Vagina (tissue), 2 donors: ENCODE measurements at regions not wholly inside any gene's neighbourhood (a gene's known extent, or its start where the extent isn't known, plus 50 kb on each side); places are given as distances from the start of the nearest gene placed in this dataset.

Experiments used
- POLR2AphosphoS5 ChIP-seq, 2 donors: sonication (generic); formaldehyde crosslinking; IDR thresholded peaks; one replicate each; pipeline ENCODE4 v1.9.0; 2017; ENCODE audit warnings: antibody characterized with exemption in 2 of 2, mild to moderate bottlenecking in 2 of 2, low read depth in 1 of 2; ENCODE audit not compliant: insufficient read depth in 1 of 2
- TF ChIP-seq, protein P1 (sequence below), 3 experiments: fragments of 450-650 bp in 2 of 3; fragments of 200-600 bp in 1 of 3; sonication (generic) in 1 of 3; IDR thresholded peaks; one replicate each; pipeline ENCODE4 v1.5.1; 2017 to 2019; ENCODE audit warnings: antibody characterized with exemption in 3 of 3, mild to moderate bottlenecking in 2 of 3, moderate library complexity in 2 of 3

DNA sequence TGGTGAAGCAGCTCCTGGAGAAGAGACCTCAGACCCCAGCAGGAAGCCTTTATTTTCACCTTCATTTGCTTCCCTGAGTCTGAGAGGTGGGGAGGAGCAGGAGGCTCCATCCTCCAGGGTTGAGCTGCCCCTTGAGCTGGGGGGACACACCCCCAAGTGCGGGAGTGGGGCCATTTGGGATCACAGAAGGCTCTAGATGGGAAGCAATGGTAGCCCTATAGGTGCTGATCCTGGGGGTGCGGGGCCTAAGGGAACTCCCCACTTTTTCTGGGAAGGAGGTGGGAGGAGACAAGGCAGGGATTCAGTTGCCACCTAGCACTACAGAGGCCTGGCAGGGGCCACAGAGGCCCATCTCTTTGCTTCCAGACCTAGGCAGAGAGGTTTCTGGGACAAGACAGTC, 247.9 kb upstream of the CSF3R start:
- TF ChIP-seq, protein P1, sequence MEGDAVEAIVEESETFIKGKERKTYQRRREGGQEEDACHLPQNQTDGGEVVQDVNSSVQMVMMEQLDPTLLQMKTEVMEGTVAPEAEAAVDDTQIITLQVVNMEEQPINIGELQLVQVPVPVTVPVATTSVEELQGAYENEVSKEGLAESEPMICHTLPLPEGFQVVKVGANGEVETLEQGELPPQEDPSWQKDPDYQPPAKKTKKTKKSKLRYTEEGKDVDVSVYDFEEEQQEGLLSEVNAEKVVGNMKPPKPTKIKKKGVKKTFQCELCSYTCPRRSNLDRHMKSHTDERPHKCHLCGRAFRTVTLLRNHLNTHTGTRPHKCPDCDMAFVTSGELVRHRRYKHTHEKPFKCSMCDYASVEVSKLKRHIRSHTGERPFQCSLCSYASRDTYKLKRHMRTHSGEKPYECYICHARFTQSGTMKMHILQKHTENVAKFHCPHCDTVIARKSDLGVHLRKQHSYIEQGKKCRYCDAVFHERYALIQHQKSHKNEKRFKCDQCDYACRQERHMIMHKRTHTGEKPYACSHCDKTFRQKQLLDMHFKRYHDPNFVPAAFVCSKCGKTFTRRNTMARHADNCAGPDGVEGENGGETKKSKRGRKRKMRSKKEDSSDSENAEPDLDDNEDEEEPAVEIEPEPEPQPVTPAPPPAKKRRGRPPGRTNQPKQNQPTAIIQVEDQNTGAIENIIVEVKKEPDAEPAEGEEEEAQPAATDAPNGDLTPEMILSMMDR (IDR thresholded peaks at IDR 0.05) = no peak
- TF ChIP-seq POLR2AphosphoS5 (IDR thresholded peaks at IDR 0.05; ENCODE audit: insufficient read depth in 1 of 2, low read depth in 1 of 2) = no peak
